Testis (tissue), 2 donors: ENCODE measurements at regions not wholly inside any gene's neighbourhood (a gene's known extent, or its start where the extent isn't known, plus 50 kb on each side); places are given as distances from the start of the nearest gene placed in this dataset.

Experiments used
- DNase-seq: peaks from one replicate; pipeline ENCODE4 v3.0.0-alpha.2; 2019
- H3K27ac ChIP-seq, 2 donors: fragments of 200-600 bp; sonication (generic); one replicate each; pipeline ENCODE4 v1.5.1; 2019
- H3K27me3 ChIP-seq: fragments of 200-600 bp; sonication (generic); one replicate; pipeline ENCODE4 v1.5.1; 2019
- H3K36me3 ChIP-seq: fragments of 200-600 bp; sonication (generic); one replicate; pipeline ENCODE4 v1.5.1; 2017; ENCODE audit warnings: low read depth; ENCODE audit errors: missing control alignments
- H3K4me1 ChIP-seq: fragments of 200-600 bp; sonication (generic); one replicate; pipeline ENCODE4 v1.5.1; 2019
- H3K4me3 ChIP-seq, 2 donors: fragments of 200-600 bp; sonication (generic); one replicate each; pipeline ENCODE4 v1.5.1; 2017 to 2019
- H3K9me3 ChIP-seq: fragments of 200-600 bp; sonication (generic); one replicate; pipeline ENCODE4 v1.5.1; 2017
- POLR2A ChIP-seq: fragments of 450-650 bp; IDR thresholded peaks from one replicate; pipeline ENCODE4 v1.6.1; 2017; ENCODE audit warnings: antibody characterized with exemption, mild to moderate bottlenecking, moderate library complexity
- WGBS, 2 donors: methylation state at CpG; one replicate each; pipeline ENCODE4 v1.1.5; 2018; 5-methylcytosine and 5-hydroxymethylcytosine counted together
- intact Hi-C: fragments of 100-400 bp; cut with DNase I; formaldehyde crosslinking; loops from one replicate; pipeline ENCODE4 v1.15.1; 2023; ENCODE audit warnings: low total_unique reads
- TF ChIP-seq, protein P1 (sequence below), 3 experiments: fragments of 450-650 bp in 2 of 3; fragments of 200-600 bp in 1 of 3; sonication (generic) in 1 of 3; IDR thresholded peaks; one replicate each; pipeline ENCODE4 v1.5.1; 2016 to 2019; ENCODE audit warnings: antibody characterized with exemption in 3 of 3, mild to moderate bottlenecking in 2 of 3, moderate library complexity in 1 of 3

- Histone ChIP-seq H3K36me3 (no peaks in the 10 kb centered on the region), H3K9me3 (no peaks in the 10 kb centered on the region), H3K27me3 (no peaks in the 10 kb centered on the region), H3K4me1 (peaks cover 8% of the 10 kb centered on the region), H3K4me3 (no peak overlapping the region), H3K27ac (peak overlapping the region in 1 of 2 donors; percentile 8)
- WGBS, 2 donors = 52 to 76% methylated on average over 11 to 13 of the region's 13 CpGs
- no peak for DNase-seq
- TF ChIP-seq, protein P1, sequence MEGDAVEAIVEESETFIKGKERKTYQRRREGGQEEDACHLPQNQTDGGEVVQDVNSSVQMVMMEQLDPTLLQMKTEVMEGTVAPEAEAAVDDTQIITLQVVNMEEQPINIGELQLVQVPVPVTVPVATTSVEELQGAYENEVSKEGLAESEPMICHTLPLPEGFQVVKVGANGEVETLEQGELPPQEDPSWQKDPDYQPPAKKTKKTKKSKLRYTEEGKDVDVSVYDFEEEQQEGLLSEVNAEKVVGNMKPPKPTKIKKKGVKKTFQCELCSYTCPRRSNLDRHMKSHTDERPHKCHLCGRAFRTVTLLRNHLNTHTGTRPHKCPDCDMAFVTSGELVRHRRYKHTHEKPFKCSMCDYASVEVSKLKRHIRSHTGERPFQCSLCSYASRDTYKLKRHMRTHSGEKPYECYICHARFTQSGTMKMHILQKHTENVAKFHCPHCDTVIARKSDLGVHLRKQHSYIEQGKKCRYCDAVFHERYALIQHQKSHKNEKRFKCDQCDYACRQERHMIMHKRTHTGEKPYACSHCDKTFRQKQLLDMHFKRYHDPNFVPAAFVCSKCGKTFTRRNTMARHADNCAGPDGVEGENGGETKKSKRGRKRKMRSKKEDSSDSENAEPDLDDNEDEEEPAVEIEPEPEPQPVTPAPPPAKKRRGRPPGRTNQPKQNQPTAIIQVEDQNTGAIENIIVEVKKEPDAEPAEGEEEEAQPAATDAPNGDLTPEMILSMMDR (IDR thresholded peaks at IDR 0.05) = no peak
- no peak for TF ChIP-seq POLR2A
- intact Hi-C loops = no loop called here
Observed at GRCh38 chr2:37855283-37856041, 69.6 kb upstream of the RMDN2 start.

DNA sequence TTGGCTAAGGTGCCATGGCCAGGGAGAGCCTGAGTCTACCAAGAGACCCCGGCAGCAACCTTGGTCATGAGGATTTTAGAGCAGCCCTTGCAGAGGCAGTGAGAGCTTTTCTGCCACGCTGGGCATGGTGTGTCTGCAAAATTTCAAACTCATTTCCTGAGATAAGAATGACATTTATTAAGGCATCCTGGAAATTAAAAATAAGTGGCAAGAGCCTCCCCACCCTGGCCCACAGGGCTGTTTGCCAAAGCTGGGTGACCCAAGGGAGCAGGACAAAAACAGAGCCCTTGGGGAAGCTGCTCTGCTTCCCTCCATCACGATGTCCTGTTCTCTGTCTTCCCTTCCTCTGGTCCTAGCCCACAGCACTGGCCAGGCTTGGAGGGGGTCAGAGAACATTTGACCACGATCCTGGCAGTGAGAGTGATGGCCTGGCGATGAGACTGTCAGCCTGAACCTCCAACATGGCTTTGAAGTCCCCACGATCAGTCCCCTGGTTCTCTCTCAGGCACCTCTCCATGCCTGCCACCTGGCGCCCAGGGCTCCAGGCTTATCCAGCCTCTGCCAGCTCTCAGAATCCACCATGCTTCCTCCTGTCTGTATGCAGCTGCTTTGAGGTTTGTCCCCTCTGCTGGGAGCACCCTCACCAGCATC, 68.9 kb upstream of the RMDN2 start:
- peaks cover 8% of the 10 kb centered on the region for H3K4me1 ChIP-seq
- H3K27ac ChIP-seq = no peak overlapping the region
- TF ChIP-seq, protein P1 (IDR thresholded peaks at IDR 0.05) = no peak
- TF ChIP-seq POLR2A = no peak
- intact Hi-C loops = no loop called here
- WGBS, 2 donors = 65 to 83% methylated on average over 7 of the region's 7 CpGs
- H3K9me3 ChIP-seq = no peaks in the 10 kb centered on the region
- no peak for DNase-seq
- H3K36me3 ChIP-seq = no peaks in the 10 kb centered on the region
- H3K4me3 ChIP-seq = no peak overlapping the region
- H3K27me3 ChIP-seq = no peaks in the 10 kb centered on the region

DNA sequence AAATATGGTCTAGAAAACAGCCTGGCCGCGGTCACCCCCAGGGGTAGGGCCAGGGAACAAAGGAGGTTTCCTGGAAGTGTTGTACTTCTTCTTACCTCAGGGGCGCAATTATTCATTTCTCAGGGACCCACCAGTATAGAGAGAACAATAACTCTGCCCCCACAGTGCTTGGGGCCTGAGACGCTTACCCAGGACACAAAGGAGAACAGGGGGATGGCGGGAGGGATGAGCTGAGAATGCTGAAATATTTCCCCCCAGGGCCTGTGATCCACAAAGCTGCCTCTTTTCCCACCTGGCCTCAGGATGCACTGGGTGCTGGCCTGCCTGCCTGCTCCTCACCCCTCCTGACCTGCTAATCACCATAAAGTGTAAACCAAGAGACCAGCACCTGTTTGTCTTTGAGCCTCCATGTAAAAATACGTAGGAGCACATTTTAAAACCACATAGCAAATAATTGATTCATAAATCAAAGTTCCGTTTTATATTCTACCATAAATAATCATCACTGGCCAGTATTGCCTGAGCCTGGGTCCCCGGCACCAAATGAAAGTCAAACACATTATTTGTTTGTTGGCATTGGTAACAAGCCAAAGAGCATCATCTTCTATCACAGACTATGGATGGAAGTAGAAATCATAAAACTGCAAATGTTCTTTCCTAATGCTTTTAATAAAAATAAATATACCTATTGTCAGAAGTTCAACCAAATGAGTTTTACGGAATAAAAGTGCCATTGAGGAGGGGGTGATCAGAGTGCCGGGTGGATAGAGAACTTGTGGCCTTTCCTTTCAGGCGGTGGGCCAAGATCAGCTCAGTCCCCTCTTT, 67.3 kb upstream of the RMDN2 start:
- Histone ChIP-seq H3K27ac (peak overlapping the region in 1 of 2 donors; percentile 8), H3K4me1 (peaks cover 8% of the 10 kb centered on the region), H3K4me3 (no peak overlapping the region), H3K9me3 (no peaks in the 10 kb centered on the region), H3K27me3 (no peaks in the 10 kb centered on the region), H3K36me3 (no peaks in the 10 kb centered on the region)
- no peak for TF ChIP-seq POLR2A
- TF ChIP-seq, protein P1 (IDR thresholded peaks at IDR 0.05) = no peak
- intact Hi-C loops = no loop called here
- DNase-seq = no peak
- 82 to 83% methylated on average over 11 of the region's 11 CpGs for WGBS, 2 donors

DNA sequence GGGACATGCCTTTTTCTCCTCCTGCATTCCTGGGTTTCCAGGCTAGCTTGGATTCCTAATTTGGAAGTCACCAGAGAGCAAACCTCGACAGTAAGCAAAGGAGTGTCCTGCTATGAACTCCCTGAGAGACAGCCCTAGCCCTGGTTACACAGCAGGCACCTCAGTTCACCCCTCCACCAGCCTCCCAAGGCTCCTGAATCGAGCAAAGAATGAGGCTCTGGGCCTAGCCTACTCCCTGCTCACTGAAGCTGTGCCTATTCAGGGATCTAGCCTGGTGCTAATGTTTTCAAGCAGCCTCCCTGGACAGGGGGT, 66.7 kb upstream of the RMDN2 start:
- H3K4me1 ChIP-seq = peaks cover 8% of the 10 kb centered on the region
- H3K27ac ChIP-seq = peak overlapping the region in 1 of 2 donors; percentile 8
- WGBS, 2 donors = 45 to 47% methylated on average over 2 of the region's 2 CpGs
- DNase-seq = no peak
- intact Hi-C loops = no loop called here
- no peaks in the 10 kb centered on the region for H3K9me3 ChIP-seq
- no peak for TF ChIP-seq POLR2A
- TF ChIP-seq, protein P1 (IDR thresholded peaks at IDR 0.05) = no peak
- no peaks in the 10 kb centered on the region for H3K27me3 ChIP-seq
- no peaks in the 10 kb centered on the region for H3K36me3 ChIP-seq
- H3K4me3 ChIP-seq = no peak overlapping the region
